ENCODE measurements at regions not wholly inside any gene's neighbourhood (a gene's known extent, or its start where the extent isn't known, plus 50 kb on each side); places are given as distances from the start of the nearest gene placed in this dataset.

GRCh38 chr3:191952186-191952585, 491.2 kb downstream of the PYDC2 start:
- no peaks in the 10 kb centered on the region for H3K4me1 ChIP-seq
- no peaks in the 10 kb centered on the region for H3K9me3 ChIP-seq
- no peaks in the 10 kb centered on the region for H3K36me3 ChIP-seq (ENCODE audit: control insufficient read depth, insufficient read depth, low read length)
- CTCF ChIA-PET = no interaction called here
- no peak for TF ChIP-seq CTCF (IDR thresholded peaks at IDR 0.05; ENCODE audit: insufficient read depth in 1 of 2, low read depth in 1 of 2, low read length in 1 of 2, severe bottlenecking in 1 of 2, unreplicated experiment in 1 of 2)
- intact Hi-C loops (cut with micrococcal nuclease; ENCODE audit: unreplicated experiment) = no loop called here
- H3K27me3 ChIP-seq (replicated peaks; ENCODE audit: control insufficient read depth, insufficient read depth, low read length) = no peaks in the 10 kb centered on the region
- Mint-ChIP-seq H3K27me3 (ENCODE audit: insufficient read depth, unreplicated experiment) (no peaks in the 10 kb centered on the region), H3K4me3 (ENCODE audit: unreplicated experiment) (no peak overlapping the region), H3K36me3 (ENCODE audit: insufficient read depth, unreplicated experiment) (no peaks in the 10 kb centered on the region), H3K9me3 (ENCODE audit: unreplicated experiment) (no peaks in the 10 kb centered on the region), H3K4me1 (ENCODE audit: low read depth, unreplicated experiment) (no peaks in the 10 kb centered on the region), H3K27ac (ENCODE audit: unreplicated experiment) (no peak overlapping the region)
- no peak for DNase-seq
- H3K4me3 ChIP-seq (ENCODE audit: low read depth, low read length) = no peak overlapping the region
- POLR2A ChIA-PET = no interaction called here
- BruUV-seq (replicated peaks) = no TSS peak

GRCh38 chr3:191952609-191953008, 491.6 kb downstream of the PYDC2 start:
- H3K27me3 Mint-ChIP-seq (ENCODE audit: insufficient read depth, unreplicated experiment) = no peaks in the 10 kb centered on the region
- no peak for DNase-seq
- H3K27me3 ChIP-seq (replicated peaks; ENCODE audit: control insufficient read depth, insufficient read depth, low read length) = no peaks in the 10 kb centered on the region
- ChIA-PET CTCF (no interaction called here), POLR2A (no interaction called here)
- H3K27ac Mint-ChIP-seq (ENCODE audit: unreplicated experiment) = no peak overlapping the region
- BruUV-seq (replicated peaks) = no TSS peak
- H3K36me3 Mint-ChIP-seq (ENCODE audit: insufficient read depth, unreplicated experiment) = no peaks in the 10 kb centered on the region
- no peak for TF ChIP-seq CTCF (IDR thresholded peaks at IDR 0.05; ENCODE audit: insufficient read depth in 1 of 2, low read depth in 1 of 2, low read length in 1 of 2, severe bottlenecking in 1 of 2, unreplicated experiment in 1 of 2)
- no peaks in the 10 kb centered on the region for H3K4me1 ChIP-seq
- intact Hi-C loops (cut with micrococcal nuclease; ENCODE audit: unreplicated experiment) = no loop called here
- no peaks in the 10 kb centered on the region for H3K36me3 ChIP-seq (ENCODE audit: control insufficient read depth, insufficient read depth, low read length)
- H3K4me1 Mint-ChIP-seq (ENCODE audit: low read depth, unreplicated experiment) = no peaks in the 10 kb centered on the region
- no peaks in the 10 kb centered on the region for H3K9me3 Mint-ChIP-seq (ENCODE audit: unreplicated experiment)
- H3K4me3 ChIP-seq (ENCODE audit: low read depth, low read length) = no peak overlapping the region
- H3K9me3 ChIP-seq = no peaks in the 10 kb centered on the region
- H3K4me3 Mint-ChIP-seq (ENCODE audit: unreplicated experiment) = no peak overlapping the region

- Histone ChIP-seq H3K4me3 (ENCODE audit: low read depth, low read length) (no peak overlapping the region), H3K27me3 (replicated peaks; ENCODE audit: control insufficient read depth, insufficient read depth, low read length) (no peaks in the 10 kb centered on the region), H3K4me1 (peaks cover 11% of the 10 kb centered on the region), H3K9me3 (no peaks in the 10 kb centered on the region), H3K36me3 (ENCODE audit: control insufficient read depth, insufficient read depth, low read length) (no peaks in the 10 kb centered on the region)
- no TSS peak for BruUV-seq (replicated peaks)
- Mint-ChIP-seq H3K27ac (ENCODE audit: unreplicated experiment) (no peak overlapping the region), H3K9me3 (ENCODE audit: unreplicated experiment) (no peaks in the 10 kb centered on the region), H3K4me1 (ENCODE audit: low read depth, unreplicated experiment) (peaks cover 6% of the 10 kb centered on the region), H3K36me3 (ENCODE audit: insufficient read depth, unreplicated experiment) (no peaks in the 10 kb centered on the region), H3K4me3 (ENCODE audit: unreplicated experiment) (no peak overlapping the region), H3K27me3 (ENCODE audit: insufficient read depth, unreplicated experiment) (no peaks in the 10 kb centered on the region)
- CTCF ChIA-PET = no interaction called here
- POLR2A ChIA-PET = no interaction called here
- TF ChIP-seq CTCF (IDR thresholded peaks at IDR 0.05; ENCODE audit: insufficient read depth in 1 of 2, low read depth in 1 of 2, low read length in 1 of 2, severe bottlenecking in 1 of 2, unreplicated experiment in 1 of 2) = no peak
- intact Hi-C loops (cut with micrococcal nuclease; ENCODE audit: unreplicated experiment) = no loop called here
- DNase-seq = no peak
These were observed 498.2 kb downstream of the PYDC2 start for GRCh38 chr3:191958980-191959671.
